Kidney (tissue), 13 donors: ENCODE measurements at regions not wholly inside any gene's neighbourhood (a gene's known extent, or its start where the extent isn't known, plus 50 kb on each side); places are given as distances from the start of the nearest gene placed in this dataset.
A peak's percentile ranks its signal among the peaks of the same experiment; 100 is the strongest.

ENCODE experiments used
- DNase-seq, 5 donors: peaks; one replicate each; pipeline ENCODE4 v3.0.0-alpha.2; 2013 to 2020
- FAIRE-seq: peaks from 2 replicates; lab custom pipeline; 2012; peaks lifted over from hg19 to GRCh38; lab: Jason Lieb, UNC
- H3K27ac ChIP-seq, 2 donors: one replicate each; pipeline ENCODE4 v1.7.0; 2013; ENCODE audit warnings: low read depth in 2 of 2, low read length in 2 of 2, inconsistent platforms in 1 of 2
- H3K27me3 ChIP-seq: one replicate; pipeline ENCODE4 v1.7.1; 2013; ENCODE audit warnings: low read length, inconsistent platforms; ENCODE audit not compliant: control insufficient read depth, insufficient read depth
- H3K36me3 ChIP-seq, 3 donors: one replicate each; pipeline versions ENCODE4 v1.7.0 to v1.7.1; 2013; ENCODE audit warnings: low read length in 3 of 3, control low read depth in 1 of 3, inconsistent platforms in 1 of 3; ENCODE audit not compliant: insufficient read depth in 3 of 3, control insufficient read depth in 2 of 3
- H3K4me1 ChIP-seq, 3 donors: one replicate each; pipeline versions ENCODE4 v1.7.0 to v1.7.1; 2013; ENCODE audit warnings: low read length in 3 of 3, inconsistent platforms in 1 of 3, low read depth in 1 of 3; ENCODE audit not compliant: control insufficient read depth in 2 of 3, insufficient read depth in 2 of 3
- H3K4me3 ChIP-seq, 3 donors: one replicate each; pipeline versions ENCODE4 v1.7.0 to v1.8.1; 2013; ENCODE audit warnings: low read length in 3 of 3, control low read depth in 1 of 3, inconsistent platforms in 1 of 3
- H3K9ac ChIP-seq, 3 donors: one replicate each; pipeline versions ENCODE4 v1.7.0 to v1.7.1; 2013; ENCODE audit warnings: low read length in 3 of 3, control low read depth in 1 of 3, inconsistent platforms in 1 of 3
- H3K9me3 ChIP-seq, 3 donors: one replicate each; pipeline versions ENCODE4 v1.7.0 to v1.7.1; 2013; ENCODE audit warnings: low read length in 3 of 3, control low read depth in 1 of 3, inconsistent platforms in 1 of 3; ENCODE audit not compliant: control insufficient read depth in 2 of 3, insufficient read depth in 1 of 3
- intact Hi-C: fragments of 100-400 bp; cut with DNase I; formaldehyde crosslinking; loops from one replicate; pipeline ENCODE4 v1.11.1; 2022
- TF ChIP-seq, protein P1 (sequence below): IDR thresholded peaks from 3 replicates; pipeline ENCODE4 v1.5.1; 2012; ENCODE audit warnings: mild to moderate bottlenecking, moderate library complexity, borderline replicate concordance; ENCODE audit not compliant: insufficient read depth; ENCODE audit errors: extremely low read depth
- donor health status: control.
- donor health status: control.
- donor health status: control.
- donor health status: control.
- donor health status: control.
- donor health status: DM: yes; HTN: yes; CAD: no.
- donor health status: Normal renal cell carcinoma (clear cell type).

DNA sequence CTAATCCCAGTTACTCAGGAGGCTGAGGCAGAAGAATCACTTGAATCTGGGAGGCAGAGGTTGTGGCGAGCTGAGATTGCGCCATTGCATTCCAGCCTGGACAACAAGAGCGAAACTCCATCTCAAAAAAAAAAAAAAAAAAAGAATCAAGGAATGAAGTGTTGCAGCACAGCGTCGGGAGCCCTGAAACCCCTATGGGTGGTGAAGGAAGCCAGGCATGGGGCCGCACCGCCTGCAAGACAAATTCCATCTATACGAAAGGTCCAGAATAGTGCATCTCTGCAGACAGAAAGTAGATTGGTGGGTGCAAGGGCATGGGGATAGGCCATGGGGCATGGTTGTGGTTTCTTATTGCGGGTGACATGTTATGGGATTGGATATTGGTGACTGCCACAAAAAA, 98.6 kb upstream of the PRR20G start:
- intact Hi-C loops, result no loop called here
- TF ChIP-seq, protein P1, sequence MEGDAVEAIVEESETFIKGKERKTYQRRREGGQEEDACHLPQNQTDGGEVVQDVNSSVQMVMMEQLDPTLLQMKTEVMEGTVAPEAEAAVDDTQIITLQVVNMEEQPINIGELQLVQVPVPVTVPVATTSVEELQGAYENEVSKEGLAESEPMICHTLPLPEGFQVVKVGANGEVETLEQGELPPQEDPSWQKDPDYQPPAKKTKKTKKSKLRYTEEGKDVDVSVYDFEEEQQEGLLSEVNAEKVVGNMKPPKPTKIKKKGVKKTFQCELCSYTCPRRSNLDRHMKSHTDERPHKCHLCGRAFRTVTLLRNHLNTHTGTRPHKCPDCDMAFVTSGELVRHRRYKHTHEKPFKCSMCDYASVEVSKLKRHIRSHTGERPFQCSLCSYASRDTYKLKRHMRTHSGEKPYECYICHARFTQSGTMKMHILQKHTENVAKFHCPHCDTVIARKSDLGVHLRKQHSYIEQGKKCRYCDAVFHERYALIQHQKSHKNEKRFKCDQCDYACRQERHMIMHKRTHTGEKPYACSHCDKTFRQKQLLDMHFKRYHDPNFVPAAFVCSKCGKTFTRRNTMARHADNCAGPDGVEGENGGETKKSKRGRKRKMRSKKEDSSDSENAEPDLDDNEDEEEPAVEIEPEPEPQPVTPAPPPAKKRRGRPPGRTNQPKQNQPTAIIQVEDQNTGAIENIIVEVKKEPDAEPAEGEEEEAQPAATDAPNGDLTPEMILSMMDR, result no peak
- no peak for FAIRE-seq

DNA sequence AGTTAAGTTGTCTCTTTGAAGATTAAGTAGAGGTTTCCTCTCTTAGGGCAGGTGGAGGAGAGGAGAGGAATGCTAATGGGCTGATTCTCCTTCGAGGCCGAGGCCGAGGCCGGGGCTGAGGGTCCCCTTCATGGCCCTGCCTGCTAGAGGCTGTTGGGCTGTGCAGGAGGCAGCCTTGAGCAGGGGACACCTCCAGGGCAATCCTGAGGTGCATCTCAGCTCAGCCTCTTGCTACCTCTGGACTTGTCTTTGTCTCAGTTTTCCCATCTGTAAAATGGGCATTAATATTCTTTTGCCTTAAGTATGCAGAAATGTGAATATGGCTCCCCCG, 97.7 kb upstream of the PRR20G start:
- Histone ChIP-seq H3K27me3 (no peaks in the 10 kb centered on the region), H3K27ac (no peak overlapping the region), H3K4me1 (no peaks in the 10 kb centered on the region), H3K36me3 (no peaks in the 10 kb centered on the region), H3K9me3 (peaks cover 0 to 12% (median 0%) of the 10 kb centered on the region in 3 donors), H3K4me3 (no peak overlapping the region), H3K9ac (no peak overlapping the region)
- intact Hi-C loops, result no loop called here
- FAIRE-seq, result no peak
- TF ChIP-seq, protein P1, result no peak
- DNase-seq, result peak in 1 of 5 donors; percentile 44

More for the DNA sequence above, 98.6 kb upstream of the PRR20G start:
- Histone ChIP-seq H3K36me3 (no peaks in the 10 kb centered on the region), H3K9ac (no peak overlapping the region), H3K9me3 (peaks cover 0 to 6% (median 0%) of the 10 kb centered on the region in 3 donors), H3K4me1 (no peaks in the 10 kb centered on the region), H3K4me3 (no peak overlapping the region), H3K27ac (no peak overlapping the region), H3K27me3 (no peaks in the 10 kb centered on the region)
- no peak for DNase-seq

DNA sequence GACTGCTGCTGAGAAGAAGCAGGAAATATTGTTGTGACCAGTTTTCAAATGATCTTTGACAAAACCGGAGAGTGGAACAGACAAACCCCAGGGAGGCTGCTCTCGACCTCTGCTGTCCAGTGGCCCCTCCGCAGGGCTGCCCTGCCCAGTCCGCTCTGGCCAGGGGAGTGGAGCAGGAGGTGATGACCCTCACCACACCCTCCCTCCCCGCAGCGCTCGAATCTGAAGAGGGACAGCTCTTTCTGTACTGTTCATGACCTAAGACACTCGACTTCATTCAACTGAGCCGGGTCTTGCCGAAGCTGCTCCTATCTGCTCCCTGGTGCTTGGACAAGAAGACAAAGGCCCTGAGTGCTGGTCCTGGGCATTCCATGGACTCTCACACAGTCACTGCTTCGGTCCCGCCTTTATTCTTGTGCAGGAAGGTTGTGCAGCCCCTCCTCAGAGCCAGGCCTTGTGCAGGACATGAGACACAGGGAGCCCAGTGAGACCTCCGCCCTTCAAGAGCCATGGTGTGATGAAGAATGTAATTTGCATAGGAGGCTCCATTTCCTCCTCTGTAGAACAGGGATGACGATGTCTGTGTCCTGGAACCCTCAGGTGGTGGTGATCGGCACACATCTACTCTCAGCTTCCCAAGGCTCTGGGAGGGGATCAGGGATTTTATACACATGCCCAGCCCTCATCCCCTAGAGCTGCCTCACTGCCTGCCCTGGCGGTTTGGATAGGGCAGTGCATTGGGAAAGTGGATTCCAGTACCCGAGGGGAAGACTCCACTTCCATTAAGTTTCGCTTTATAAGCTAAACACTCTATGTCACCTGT, 97.1 kb upstream of the PRR20G start:
- H3K4me3 ChIP-seq, result no peak overlapping the region
- peak in 1 of 5 donors; percentile 66 for DNase-seq

More for the DNA sequence above, 97.1 kb upstream of the PRR20G start:
- Histone ChIP-seq H3K9ac (no peak overlapping the region), H3K27me3 (no peaks in the 10 kb centered on the region), H3K9me3 (peaks cover 0 to 12% (median 0%) of the 10 kb centered on the region in 3 donors), H3K27ac (no peak overlapping the region), H3K4me1 (no peaks in the 10 kb centered on the region), H3K36me3 (no peaks in the 10 kb centered on the region)
- FAIRE-seq, result no peak
- TF ChIP-seq, protein P1, result no peak
- intact Hi-C loops, result no loop called here
